ENCODE measurements at regions not wholly inside any gene's neighbourhood (a gene's known extent, or its start where the extent isn't known, plus 50 kb on each side); places are given as distances from the start of the nearest gene placed in this dataset.

DNA sequence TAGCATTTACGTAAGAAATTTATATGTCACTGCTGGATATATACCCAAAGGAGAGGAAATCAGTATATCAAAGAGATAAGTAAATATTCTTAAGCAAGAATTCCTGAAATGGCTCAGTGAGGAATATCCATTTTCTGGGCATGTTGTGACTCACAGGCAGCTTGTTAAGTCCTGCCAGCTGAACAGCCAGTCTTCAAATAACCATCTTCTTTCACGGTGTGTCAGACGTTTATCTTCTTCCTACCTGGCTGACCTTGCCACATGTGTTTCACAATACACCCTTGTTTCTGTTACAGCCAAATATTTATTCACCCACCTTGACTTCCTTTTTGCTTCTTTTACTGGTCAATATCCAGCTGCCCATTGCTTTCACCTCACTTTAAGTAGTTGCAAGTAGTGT is 648.1 kb downstream of the ANKRD7 start:
- intact Hi-C loops (cut with DNase I; ENCODE audit: low total_unique reads) (no loop called here), in situ Hi-C loops (cut with MboI; ENCODE audit: low sequenced_read_pairs in 4 of 4) (no loop called here)
- H3K4me1 ChIP-seq = no peaks in the 10 kb centered on the region
- DNase-seq (no peak), ATAC-seq (no peak)
- H3K4me3 ChIP-seq = no peak overlapping the region
- no peaks in the 10 kb centered on the region for H3K27me3 ChIP-seq
- H3K36me3 ChIP-seq = no peaks in the 10 kb centered on the region
- TF ChIP-seq, protein P1, sequence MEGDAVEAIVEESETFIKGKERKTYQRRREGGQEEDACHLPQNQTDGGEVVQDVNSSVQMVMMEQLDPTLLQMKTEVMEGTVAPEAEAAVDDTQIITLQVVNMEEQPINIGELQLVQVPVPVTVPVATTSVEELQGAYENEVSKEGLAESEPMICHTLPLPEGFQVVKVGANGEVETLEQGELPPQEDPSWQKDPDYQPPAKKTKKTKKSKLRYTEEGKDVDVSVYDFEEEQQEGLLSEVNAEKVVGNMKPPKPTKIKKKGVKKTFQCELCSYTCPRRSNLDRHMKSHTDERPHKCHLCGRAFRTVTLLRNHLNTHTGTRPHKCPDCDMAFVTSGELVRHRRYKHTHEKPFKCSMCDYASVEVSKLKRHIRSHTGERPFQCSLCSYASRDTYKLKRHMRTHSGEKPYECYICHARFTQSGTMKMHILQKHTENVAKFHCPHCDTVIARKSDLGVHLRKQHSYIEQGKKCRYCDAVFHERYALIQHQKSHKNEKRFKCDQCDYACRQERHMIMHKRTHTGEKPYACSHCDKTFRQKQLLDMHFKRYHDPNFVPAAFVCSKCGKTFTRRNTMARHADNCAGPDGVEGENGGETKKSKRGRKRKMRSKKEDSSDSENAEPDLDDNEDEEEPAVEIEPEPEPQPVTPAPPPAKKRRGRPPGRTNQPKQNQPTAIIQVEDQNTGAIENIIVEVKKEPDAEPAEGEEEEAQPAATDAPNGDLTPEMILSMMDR (IDR thresholded peaks at IDR 0.05 in 4 of 5, conservative IDR thresholded peaks at IDR 0.05 in 1 of 5) = no peak
- no peak for TF ChIP-seq POLR2A (IDR thresholded peaks at IDR 0.05)
- H3K9me3 ChIP-seq = no peaks in the 10 kb centered on the region
- no peak overlapping the region for H3K27ac ChIP-seq

DNA sequence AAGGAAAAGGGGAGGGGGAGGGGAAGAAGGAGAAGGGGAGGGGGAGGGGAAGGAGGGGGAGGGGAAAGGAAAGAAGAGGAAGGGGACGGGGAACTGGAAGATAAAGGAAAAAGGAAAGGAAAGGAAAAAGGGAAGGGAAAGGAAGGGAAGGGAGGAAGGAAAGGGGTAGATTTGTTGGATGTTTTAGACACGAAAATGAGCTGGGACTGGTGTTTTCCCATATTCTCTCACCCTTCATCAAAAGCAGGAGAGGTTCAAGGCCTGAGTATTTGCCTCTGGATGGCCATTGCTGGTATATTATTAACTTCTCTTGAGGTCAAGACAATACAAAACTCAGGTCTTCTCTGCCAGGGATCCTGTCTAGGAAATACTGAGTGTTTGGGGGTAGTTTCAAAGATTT is 652.7 kb downstream of the ANKRD7 start:
- H3K9me3 ChIP-seq = no peaks in the 10 kb centered on the region
- intact Hi-C loops (cut with DNase I; ENCODE audit: low total_unique reads) = no loop called here
- DNase-seq (no peak), ATAC-seq (no peak)
- H3K4me1 ChIP-seq = no peaks in the 10 kb centered on the region
- no peaks in the 10 kb centered on the region for H3K36me3 ChIP-seq
- no peak for TF ChIP-seq POLR2A (IDR thresholded peaks at IDR 0.05)
- TF ChIP-seq, protein P1 (IDR thresholded peaks at IDR 0.05 in 4 of 5, conservative IDR thresholded peaks at IDR 0.05 in 1 of 5) = no peak
- H3K4me3 ChIP-seq = no peak overlapping the region
- no peak overlapping the region for H3K27ac ChIP-seq
- H3K27me3 ChIP-seq = no peaks in the 10 kb centered on the region
- in situ Hi-C loops (cut with MboI; ENCODE audit: low sequenced_read_pairs in 4 of 4) = no loop called here

DNA sequence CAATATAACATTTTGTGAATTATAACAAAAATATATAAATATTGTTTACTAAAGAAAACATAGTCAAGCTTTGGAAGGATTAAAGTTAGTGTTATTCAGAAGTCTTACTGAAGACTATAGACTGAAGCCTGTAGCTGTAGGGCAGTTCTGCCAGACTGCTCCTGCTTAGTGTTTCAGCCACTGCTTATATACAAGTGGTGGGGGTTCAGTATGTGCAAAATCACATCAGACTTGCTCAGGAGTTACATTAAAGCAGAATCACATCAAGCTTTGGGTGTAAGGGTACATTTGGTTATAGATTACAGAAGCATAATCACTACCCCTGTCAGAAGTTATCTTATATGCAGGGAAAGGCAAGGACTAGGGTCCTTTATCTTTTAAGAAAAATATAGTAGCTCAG is 653.8 kb downstream of the ANKRD7 start:
- intact Hi-C loops (cut with DNase I; ENCODE audit: low total_unique reads) (no loop called here), in situ Hi-C loops (cut with MboI; ENCODE audit: low sequenced_read_pairs in 4 of 4) (no loop called here)
- DNase-seq = no peak
- Histone ChIP-seq H3K4me3 (no peak overlapping the region), H3K36me3 (no peaks in the 10 kb centered on the region), H3K9me3 (no peaks in the 10 kb centered on the region), H3K4me1 (no peaks in the 10 kb centered on the region), H3K27me3 (no peaks in the 10 kb centered on the region), H3K27ac (no peak overlapping the region)
- no peak for ATAC-seq
- TF ChIP-seq POLR2A (IDR thresholded peaks at IDR 0.05) = no peak
- TF ChIP-seq, protein P1 (IDR thresholded peaks at IDR 0.05 in 4 of 5, conservative IDR thresholded peaks at IDR 0.05 in 1 of 5) = no peak

DNA sequence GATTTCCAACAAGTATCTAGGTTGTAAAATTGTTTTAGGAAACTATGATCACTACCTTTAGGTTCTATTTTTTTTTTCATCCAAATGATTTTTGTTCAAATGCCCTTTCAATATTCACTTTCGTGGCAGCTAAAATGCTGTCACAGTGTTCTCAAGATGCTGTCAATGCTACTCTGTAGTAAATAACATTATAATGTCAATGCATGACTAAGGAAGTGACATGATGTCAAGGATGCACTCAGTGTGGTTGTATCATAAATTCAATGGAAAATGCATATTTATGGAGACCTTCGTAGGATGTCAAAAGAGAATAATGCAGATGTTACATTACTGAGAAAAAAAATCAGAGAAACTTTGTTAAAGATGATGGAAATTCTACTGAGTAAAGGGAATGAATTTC is 673.8 kb downstream of the ANKRD7 start:
- in situ Hi-C loops (cut with MboI; ENCODE audit: low sequenced_read_pairs in 4 of 4) = no loop called here
- Histone ChIP-seq H3K27ac (no peak overlapping the region), H3K9me3 (no peaks in the 10 kb centered on the region), H3K4me1 (no peaks in the 10 kb centered on the region), H3K27me3 (no peaks in the 10 kb centered on the region), H3K36me3 (no peaks in the 10 kb centered on the region), H3K4me3 (no peak overlapping the region)
- TF ChIP-seq, protein P1 (IDR thresholded peaks at IDR 0.05 in 4 of 5, conservative IDR thresholded peaks at IDR 0.05 in 1 of 5) = no peak
- TF ChIP-seq POLR2A (IDR thresholded peaks at IDR 0.05) = no peak
- intact Hi-C loops (cut with DNase I; ENCODE audit: low total_unique reads) = no loop called here
- DNase-seq (no peak), ATAC-seq (no peak)

DNA sequence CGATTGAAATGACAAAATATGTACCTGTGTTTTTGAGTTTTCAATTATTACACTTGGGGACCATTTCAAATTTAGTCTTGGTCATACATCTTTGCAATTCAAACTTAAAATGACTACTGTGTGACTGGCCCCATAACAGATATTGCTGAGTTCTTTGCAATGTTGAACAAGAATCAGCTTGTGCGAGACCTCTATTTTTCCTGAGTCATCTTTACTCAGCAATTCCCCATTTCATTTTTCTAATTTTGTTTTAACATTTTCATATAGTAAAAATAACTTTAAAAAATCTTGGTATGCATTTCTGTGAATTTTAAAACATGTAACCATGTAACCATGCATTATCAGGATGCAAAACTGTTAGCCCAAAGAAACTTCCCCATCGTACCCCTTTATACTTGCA is 678.1 kb downstream of the ANKRD7 start:
- H3K36me3 ChIP-seq = no peaks in the 10 kb centered on the region
- in situ Hi-C loops (cut with MboI; ENCODE audit: low sequenced_read_pairs in 4 of 4) = no loop called here
- H3K27me3 ChIP-seq = no peaks in the 10 kb centered on the region
- DNase-seq = no peak
- no peaks in the 10 kb centered on the region for H3K4me1 ChIP-seq
- no peak overlapping the region for H3K27ac ChIP-seq
- no peak for ATAC-seq
- no peak overlapping the region for H3K4me3 ChIP-seq
- intact Hi-C loops (cut with DNase I; ENCODE audit: low total_unique reads) = no loop called here
- TF ChIP-seq, protein P1 (IDR thresholded peaks at IDR 0.05 in 4 of 5, conservative IDR thresholded peaks at IDR 0.05 in 1 of 5) = no peak
- TF ChIP-seq POLR2A (IDR thresholded peaks at IDR 0.05) = no peak
- H3K9me3 ChIP-seq = no peaks in the 10 kb centered on the region

All from gastrocnemius medialis (tissue), 4 donors.